ENCODE measurements at regions not wholly inside any gene's neighbourhood (a gene's known extent, or its start where the extent isn't known, plus 50 kb on each side); places are given as distances from the start of the nearest gene placed in this dataset.

DNA sequence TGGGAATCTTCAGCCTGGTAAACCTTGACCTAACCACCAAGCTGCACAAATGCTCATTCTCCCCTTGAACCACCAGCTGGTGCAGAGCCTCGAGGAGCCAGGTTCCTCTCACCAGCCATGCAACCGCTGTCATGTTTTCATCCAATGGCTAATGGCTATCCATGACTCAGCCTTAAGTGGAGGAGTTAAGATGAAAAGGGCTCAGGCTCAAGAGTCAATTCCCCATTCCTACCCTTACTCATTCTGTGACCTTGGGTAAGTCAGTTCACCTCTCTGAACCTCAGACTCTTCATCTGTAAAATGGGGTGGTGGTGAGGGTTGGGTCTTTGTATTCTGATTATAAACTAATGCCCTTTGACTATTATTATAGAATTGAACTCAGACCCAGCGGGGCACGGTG, 515.6 kb downstream of the SHQ1 start:
- Histone ChIP-seq H3K36me3 (ENCODE audit: low read depth) (no peaks in the 10 kb centered on the region), H3F3A (ENCODE audit: insufficient read depth, low read depth) (no peaks in the 10 kb centered on the region), H3K4me2 (no peak overlapping the region), H2AFZ (no peak overlapping the region), H4K20me1 (ENCODE audit: insufficient read depth) (no peaks in the 10 kb centered on the region), H3K9me3 (ENCODE audit: insufficient read depth, low read depth) (no peaks in the 10 kb centered on the region), H3K9me2 (ENCODE audit: insufficient read depth) (no peaks in the 10 kb centered on the region), H3K27me3 (ENCODE audit: insufficient read depth, low read depth) (no peaks in the 10 kb centered on the region), H3K4me1 (replicated peaks; ENCODE audit: insufficient read depth) (no peaks in the 10 kb centered on the region), H3K4me3 (no peak overlapping the region), H3K79me2 (ENCODE audit: low read depth) (no peaks in the 10 kb centered on the region), H3K27ac (no peak overlapping the region)
- TF ChIP-seq, protein P1, sequence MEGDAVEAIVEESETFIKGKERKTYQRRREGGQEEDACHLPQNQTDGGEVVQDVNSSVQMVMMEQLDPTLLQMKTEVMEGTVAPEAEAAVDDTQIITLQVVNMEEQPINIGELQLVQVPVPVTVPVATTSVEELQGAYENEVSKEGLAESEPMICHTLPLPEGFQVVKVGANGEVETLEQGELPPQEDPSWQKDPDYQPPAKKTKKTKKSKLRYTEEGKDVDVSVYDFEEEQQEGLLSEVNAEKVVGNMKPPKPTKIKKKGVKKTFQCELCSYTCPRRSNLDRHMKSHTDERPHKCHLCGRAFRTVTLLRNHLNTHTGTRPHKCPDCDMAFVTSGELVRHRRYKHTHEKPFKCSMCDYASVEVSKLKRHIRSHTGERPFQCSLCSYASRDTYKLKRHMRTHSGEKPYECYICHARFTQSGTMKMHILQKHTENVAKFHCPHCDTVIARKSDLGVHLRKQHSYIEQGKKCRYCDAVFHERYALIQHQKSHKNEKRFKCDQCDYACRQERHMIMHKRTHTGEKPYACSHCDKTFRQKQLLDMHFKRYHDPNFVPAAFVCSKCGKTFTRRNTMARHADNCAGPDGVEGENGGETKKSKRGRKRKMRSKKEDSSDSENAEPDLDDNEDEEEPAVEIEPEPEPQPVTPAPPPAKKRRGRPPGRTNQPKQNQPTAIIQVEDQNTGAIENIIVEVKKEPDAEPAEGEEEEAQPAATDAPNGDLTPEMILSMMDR (conservative IDR thresholded peaks at IDR 0.05) = no peak
- no peak for TF ChIP-seq EZH2 (IDR thresholded peaks at IDR 0.05; ENCODE audit: low read depth)
- intact Hi-C loops (cut with micrococcal nuclease; ENCODE audit: unreplicated experiment) = no loop called here
- ChIA-PET POLR2A (ENCODE audit: unreplicated experiment) (no interaction called here), CTCF (no interaction called here)
- DNase-seq = no peak
- no TSS peak for BruUV-seq (replicated peaks)

DNA sequence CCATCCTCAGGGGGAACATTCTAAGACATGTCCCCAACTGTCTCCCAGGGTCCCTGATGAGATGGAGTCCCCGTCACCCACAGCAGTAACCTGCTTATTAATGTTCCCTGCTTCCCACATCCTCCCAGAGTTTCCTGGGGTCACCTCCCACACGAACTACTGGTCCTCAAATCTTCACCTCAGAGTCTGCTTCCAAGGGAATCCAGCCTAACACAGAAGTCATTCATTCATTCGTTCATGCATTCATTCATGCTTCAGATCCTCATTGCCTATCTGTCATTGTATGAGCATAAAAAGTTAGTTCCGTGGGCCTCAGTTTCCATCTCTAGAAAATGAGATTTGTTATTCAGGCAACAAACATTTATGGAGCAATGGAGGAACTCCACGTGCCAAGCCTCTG, 516.2 kb downstream of the SHQ1 start:
- Histone ChIP-seq H2AFZ (no peak overlapping the region), H4K20me1 (ENCODE audit: insufficient read depth) (no peaks in the 10 kb centered on the region), H3K27ac (no peak overlapping the region), H3K4me3 (no peak overlapping the region), H3K4me1 (replicated peaks; ENCODE audit: insufficient read depth) (no peaks in the 10 kb centered on the region), H3K4me2 (no peak overlapping the region), H3K79me2 (ENCODE audit: low read depth) (no peaks in the 10 kb centered on the region), H3K36me3 (ENCODE audit: low read depth) (no peaks in the 10 kb centered on the region), H3K9me2 (ENCODE audit: insufficient read depth) (no peaks in the 10 kb centered on the region), H3F3A (ENCODE audit: insufficient read depth, low read depth) (no peaks in the 10 kb centered on the region), H3K9me3 (ENCODE audit: insufficient read depth, low read depth) (no peaks in the 10 kb centered on the region), H3K27me3 (ENCODE audit: insufficient read depth, low read depth) (no peaks in the 10 kb centered on the region)
- no peak for TF ChIP-seq EZH2 (IDR thresholded peaks at IDR 0.05; ENCODE audit: low read depth)
- TF ChIP-seq, protein P1 (conservative IDR thresholded peaks at IDR 0.05) = no peak
- no TSS peak for BruUV-seq (replicated peaks)
- intact Hi-C loops (cut with micrococcal nuclease; ENCODE audit: unreplicated experiment) = no loop called here
- DNase-seq = no peak
- ChIA-PET POLR2A (ENCODE audit: unreplicated experiment) (no interaction called here), CTCF (no interaction called here)

DNA sequence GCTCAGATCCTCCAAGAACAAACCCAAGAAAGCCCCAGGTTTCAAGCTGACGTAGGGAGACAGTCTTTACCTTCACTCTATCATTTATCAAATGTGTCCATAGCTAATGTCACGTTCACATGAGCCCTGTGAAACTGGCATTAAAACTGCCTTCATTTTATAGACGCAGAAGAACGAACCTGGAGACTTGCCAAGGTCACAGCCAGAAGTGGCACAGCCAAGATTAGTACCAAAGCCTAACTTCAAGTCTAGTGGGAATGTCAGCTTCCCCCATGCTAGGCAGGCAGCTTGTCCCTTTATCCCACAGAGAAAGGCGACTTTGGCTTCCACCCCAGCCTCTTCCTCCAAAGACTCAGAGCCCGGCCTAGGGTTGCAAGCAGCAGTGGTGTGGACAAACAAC, 517.2 kb downstream of the SHQ1 start:
- no peak overlapping the region for H2AFZ ChIP-seq
- H3K79me2 ChIP-seq (ENCODE audit: low read depth) = no peaks in the 10 kb centered on the region
- no peaks in the 10 kb centered on the region for H3K27me3 ChIP-seq (ENCODE audit: insufficient read depth, low read depth)
- no peak for DNase-seq
- H3K4me2 ChIP-seq = no peak overlapping the region
- H3K9me3 ChIP-seq (ENCODE audit: insufficient read depth, low read depth) = no peaks in the 10 kb centered on the region
- H3K4me3 ChIP-seq = no peak overlapping the region
- ChIA-PET POLR2A (ENCODE audit: unreplicated experiment) (no interaction called here), CTCF (no interaction called here)
- no peaks in the 10 kb centered on the region for H3K36me3 ChIP-seq (ENCODE audit: low read depth)
- no peak overlapping the region for H3K27ac ChIP-seq
- no TSS peak for BruUV-seq (replicated peaks)
- H4K20me1 ChIP-seq (ENCODE audit: insufficient read depth) = no peaks in the 10 kb centered on the region
- H3K9me2 ChIP-seq (ENCODE audit: insufficient read depth) = no peaks in the 10 kb centered on the region
- no peaks in the 10 kb centered on the region for H3K4me1 ChIP-seq (replicated peaks; ENCODE audit: insufficient read depth)
- TF ChIP-seq, protein P1 (conservative IDR thresholded peaks at IDR 0.05) = no peak
- TF ChIP-seq EZH2 (IDR thresholded peaks at IDR 0.05; ENCODE audit: low read depth) = no peak
- intact Hi-C loops (cut with micrococcal nuclease; ENCODE audit: unreplicated experiment) = no loop called here
- H3F3A ChIP-seq (ENCODE audit: insufficient read depth, low read depth) = no peaks in the 10 kb centered on the region
